Cardiac muscle cell (in vitro differentiated cells and primary cell): ENCODE measurements at regions not wholly inside any gene's neighbourhood (a gene's known extent, or its start where the extent isn't known, plus 50 kb on each side); places are given as distances from the start of the nearest gene placed in this dataset.

Experiments used
- DNase-seq, 2 donors: peaks; one replicate each; pipeline versions ENCODE4 v3.0.0 to v3.0.0-alpha.2; 2010 to 2017; ENCODE audit warnings: low read depth in 1 of 2, low spot score in 1 of 2
- H3K27ac ChIP-seq: fragments of 200-600 bp; sonication (generic); 2 replicates; pipeline ENCODE4 v1.5.1; 2016
- H3K27me3 ChIP-seq: fragments of 200-600 bp; sonication (generic); 2 replicates; pipeline ENCODE4 v1.6.0; 2016; ENCODE audit warnings: control low read depth
- H3K36me3 ChIP-seq: fragments of 200-600 bp; sonication (generic); 2 replicates; pipeline ENCODE4 v1.5.1; 2016; ENCODE audit warnings: control low read depth
- H3K4me1 ChIP-seq: fragments of 200-600 bp; sonication (generic); 2 replicates; pipeline ENCODE4 v1.8.1; 2017; ENCODE audit warnings: low read depth, mild to moderate bottlenecking, mixed run types
- H3K4me3 ChIP-seq: fragments of 200-600 bp; sonication (generic); 2 replicates; pipeline ENCODE4 v1.5.1; 2016; ENCODE audit warnings: mild to moderate bottlenecking
- H3K9me3 ChIP-seq: fragments of 200-600 bp; sonication (generic); 2 replicates; pipeline ENCODE4 v1.5.1; 2017; ENCODE audit warnings: low read depth, mild to moderate bottlenecking, control low read depth
- TF ChIP-seq, protein P1 (sequence below): IDR thresholded peaks from 2 replicates; pipeline ENCODE4 v1.5.1; 2012; ENCODE audit warnings: low read depth, mild to moderate bottlenecking, low read length

DNA sequence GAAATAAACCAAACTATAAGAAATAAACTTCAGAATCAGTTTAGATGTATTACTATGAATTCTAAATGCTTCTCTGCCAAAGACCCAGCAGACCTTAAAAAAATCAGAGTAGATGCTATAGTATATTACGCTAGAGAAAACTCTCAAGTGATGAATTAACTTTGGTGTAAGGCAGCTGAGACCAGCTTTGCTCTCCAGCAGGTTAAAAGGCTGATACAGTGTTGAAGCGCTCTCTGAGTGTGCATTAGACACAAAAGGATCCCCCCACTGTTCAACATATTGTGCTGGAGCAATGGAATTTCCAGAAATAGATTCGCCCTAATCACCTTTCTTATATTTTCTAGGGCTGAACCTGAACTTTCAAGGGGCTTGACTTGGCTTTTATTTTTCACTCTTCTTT is 190.0 kb downstream of the EFHB start:
- Histone ChIP-seq H3K4me1 (no peaks in the 10 kb centered on the region), H3K9me3 (no peaks in the 10 kb centered on the region), H3K4me3 (no peak overlapping the region), H3K27ac (no peak overlapping the region), H3K27me3 (no peaks in the 10 kb centered on the region), H3K36me3 (no peaks in the 10 kb centered on the region)
- TF ChIP-seq, protein P1, sequence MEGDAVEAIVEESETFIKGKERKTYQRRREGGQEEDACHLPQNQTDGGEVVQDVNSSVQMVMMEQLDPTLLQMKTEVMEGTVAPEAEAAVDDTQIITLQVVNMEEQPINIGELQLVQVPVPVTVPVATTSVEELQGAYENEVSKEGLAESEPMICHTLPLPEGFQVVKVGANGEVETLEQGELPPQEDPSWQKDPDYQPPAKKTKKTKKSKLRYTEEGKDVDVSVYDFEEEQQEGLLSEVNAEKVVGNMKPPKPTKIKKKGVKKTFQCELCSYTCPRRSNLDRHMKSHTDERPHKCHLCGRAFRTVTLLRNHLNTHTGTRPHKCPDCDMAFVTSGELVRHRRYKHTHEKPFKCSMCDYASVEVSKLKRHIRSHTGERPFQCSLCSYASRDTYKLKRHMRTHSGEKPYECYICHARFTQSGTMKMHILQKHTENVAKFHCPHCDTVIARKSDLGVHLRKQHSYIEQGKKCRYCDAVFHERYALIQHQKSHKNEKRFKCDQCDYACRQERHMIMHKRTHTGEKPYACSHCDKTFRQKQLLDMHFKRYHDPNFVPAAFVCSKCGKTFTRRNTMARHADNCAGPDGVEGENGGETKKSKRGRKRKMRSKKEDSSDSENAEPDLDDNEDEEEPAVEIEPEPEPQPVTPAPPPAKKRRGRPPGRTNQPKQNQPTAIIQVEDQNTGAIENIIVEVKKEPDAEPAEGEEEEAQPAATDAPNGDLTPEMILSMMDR = no peak
- DNase-seq = no peak

DNA sequence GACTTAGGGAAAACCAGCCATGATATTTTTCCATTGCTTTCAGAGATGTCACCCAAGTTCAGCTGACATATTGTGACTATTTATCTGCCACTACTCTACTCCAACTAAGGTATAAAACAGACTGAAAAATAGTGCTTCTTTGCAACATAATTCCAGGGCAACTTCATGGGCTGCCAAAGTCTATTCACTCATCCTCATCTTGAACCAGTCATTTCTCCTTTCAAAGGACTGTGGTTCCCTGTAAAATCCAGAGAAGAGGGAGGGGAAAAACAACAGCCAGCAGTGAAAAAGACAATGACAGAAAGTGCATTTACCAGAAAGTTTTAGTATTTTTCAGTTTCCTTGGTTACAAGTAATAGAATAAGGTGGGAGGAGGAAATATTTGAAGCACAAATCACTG is 191.1 kb downstream of the EFHB start:
- Histone ChIP-seq H3K9me3 (no peaks in the 10 kb centered on the region), H3K4me1 (no peaks in the 10 kb centered on the region), H3K4me3 (no peak overlapping the region), H3K36me3 (no peaks in the 10 kb centered on the region), H3K27me3 (no peaks in the 10 kb centered on the region), H3K27ac (no peak overlapping the region)
- no peak for DNase-seq
- TF ChIP-seq, protein P1 = no peak

DNA sequence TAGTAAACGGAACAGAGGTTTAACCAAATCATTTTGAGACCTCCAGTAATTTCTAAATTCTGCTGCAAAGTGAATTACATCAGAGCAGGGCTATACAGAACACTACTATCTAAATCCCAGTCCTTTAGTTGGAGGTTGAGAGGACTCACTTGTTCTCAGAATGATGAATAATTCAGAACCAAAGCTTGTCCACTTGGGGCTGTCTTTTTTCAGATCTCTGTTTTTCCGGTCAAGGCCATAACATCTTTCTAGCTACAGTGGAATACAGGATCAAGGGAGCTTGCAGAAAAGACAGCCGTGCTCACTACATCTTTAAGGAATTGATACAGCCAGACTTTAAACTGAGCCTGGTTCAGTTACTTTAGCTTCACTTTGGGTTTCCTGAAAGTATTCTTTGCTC is 194.5 kb downstream of the EFHB start:
- TF ChIP-seq, protein P1 = no peak
- H3K4me1 ChIP-seq = no peaks in the 10 kb centered on the region
- no peaks in the 10 kb centered on the region for H3K36me3 ChIP-seq
- DNase-seq = no peak
- no peaks in the 10 kb centered on the region for H3K27me3 ChIP-seq
- no peak overlapping the region for H3K4me3 ChIP-seq
- no peak overlapping the region for H3K27ac ChIP-seq
- no peaks in the 10 kb centered on the region for H3K9me3 ChIP-seq

DNA sequence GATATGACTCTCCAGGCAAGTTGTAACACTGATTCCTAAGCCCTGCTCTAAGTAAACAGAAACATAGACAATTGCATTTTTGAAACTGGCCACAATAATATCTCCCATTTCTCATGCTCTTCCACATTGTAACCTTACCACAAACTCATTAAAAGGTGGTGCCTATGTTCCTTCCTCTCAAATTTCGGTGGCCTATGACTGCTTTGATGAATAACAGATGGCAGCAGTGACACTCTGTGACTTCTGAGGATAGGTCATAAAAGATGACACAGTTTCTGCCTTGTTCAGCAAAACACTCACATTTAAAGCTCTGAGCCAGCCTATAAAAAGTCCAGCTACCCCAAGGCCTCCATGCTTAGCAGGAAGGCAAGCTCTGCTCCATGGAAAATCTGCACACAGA is 195.2 kb downstream of the EFHB start:
- H3K4me3 ChIP-seq = no peak overlapping the region
- no peak for DNase-seq
- H3K27ac ChIP-seq = no peak overlapping the region
- no peaks in the 10 kb centered on the region for H3K9me3 ChIP-seq
- no peaks in the 10 kb centered on the region for H3K27me3 ChIP-seq
- no peaks in the 10 kb centered on the region for H3K36me3 ChIP-seq
- TF ChIP-seq, protein P1 = no peak
- no peaks in the 10 kb centered on the region for H3K4me1 ChIP-seq

DNA sequence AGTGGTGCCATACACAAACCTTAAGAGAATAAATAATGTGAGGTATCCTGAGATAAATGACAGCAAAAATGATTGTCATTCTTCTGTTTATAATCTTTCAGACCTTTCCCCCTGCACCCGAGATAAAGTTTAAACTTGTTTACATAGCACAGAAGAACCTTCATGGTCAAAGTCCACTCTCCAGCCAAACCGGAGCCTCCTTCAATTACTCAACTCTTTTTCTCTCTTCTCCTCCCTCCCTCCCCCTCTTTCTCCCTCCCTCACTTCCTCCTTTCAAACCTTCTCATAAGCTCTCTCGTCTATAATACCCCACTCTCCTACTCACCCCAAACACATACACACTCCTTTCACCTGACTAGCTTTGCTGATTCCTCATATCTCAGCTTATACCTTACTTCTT is 198.9 kb downstream of the EFHB start:
- no peaks in the 10 kb centered on the region for H3K9me3 ChIP-seq

More for the DNA sequence above, 198.9 kb downstream of the EFHB start:
- Histone ChIP-seq H3K27ac (no peak overlapping the region), H3K27me3 (no peaks in the 10 kb centered on the region), H3K4me3 (no peak overlapping the region), H3K4me1 (no peaks in the 10 kb centered on the region), H3K36me3 (no peaks in the 10 kb centered on the region)
- DNase-seq = no peak
- TF ChIP-seq, protein P1 = no peak
